ENCODE measurements at regions not wholly inside any gene's neighbourhood (a gene's known extent, or its start where the extent isn't known, plus 50 kb on each side); places are given as distances from the start of the nearest gene placed in this dataset.
A peak's percentile ranks its signal among the peaks of the same experiment; 100 is the strongest.

DNA sequence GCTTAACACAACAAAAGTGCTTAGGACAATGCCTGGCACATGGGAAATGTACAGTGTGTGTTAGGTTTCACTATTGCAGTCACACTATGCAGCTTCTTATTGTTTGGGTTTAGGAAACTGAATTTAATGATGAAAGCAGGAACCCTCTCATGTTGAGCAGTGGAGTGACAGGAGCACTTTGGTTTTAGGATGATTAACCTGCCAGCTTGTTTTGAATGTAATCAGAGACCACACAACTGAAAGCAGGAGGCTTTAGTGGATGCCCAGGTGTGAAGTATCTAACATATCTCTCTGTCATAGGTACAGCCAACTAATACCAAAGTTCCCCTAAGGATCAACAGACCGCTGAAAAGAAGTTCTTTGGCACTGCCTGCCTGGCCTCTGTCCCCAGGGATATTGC, 406.9 kb upstream of the USP24 start:
- DNase-seq (ENCODE audit: low read depth): no peak

DNA sequence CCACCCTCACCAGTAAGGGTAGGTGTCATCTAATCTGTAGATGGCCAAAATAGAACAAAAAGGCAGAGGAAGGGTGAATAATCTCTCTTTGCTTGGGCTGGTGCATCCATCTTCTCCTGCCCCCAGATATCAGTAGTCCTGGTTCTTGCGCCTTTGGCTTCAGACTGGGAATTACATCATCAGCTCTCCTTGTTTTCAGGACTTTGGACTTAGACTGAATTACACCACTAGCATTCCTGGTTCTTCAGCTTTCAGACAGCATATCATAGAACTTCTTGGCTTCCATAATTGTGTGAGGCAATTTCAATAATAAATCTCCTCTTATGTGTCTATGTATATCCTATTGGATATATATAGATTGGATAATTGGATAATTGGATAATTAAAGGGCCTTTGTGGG, 403.0 kb upstream of the USP24 start:
- no peak for DNase-seq (ENCODE audit: low read depth)

DNA sequence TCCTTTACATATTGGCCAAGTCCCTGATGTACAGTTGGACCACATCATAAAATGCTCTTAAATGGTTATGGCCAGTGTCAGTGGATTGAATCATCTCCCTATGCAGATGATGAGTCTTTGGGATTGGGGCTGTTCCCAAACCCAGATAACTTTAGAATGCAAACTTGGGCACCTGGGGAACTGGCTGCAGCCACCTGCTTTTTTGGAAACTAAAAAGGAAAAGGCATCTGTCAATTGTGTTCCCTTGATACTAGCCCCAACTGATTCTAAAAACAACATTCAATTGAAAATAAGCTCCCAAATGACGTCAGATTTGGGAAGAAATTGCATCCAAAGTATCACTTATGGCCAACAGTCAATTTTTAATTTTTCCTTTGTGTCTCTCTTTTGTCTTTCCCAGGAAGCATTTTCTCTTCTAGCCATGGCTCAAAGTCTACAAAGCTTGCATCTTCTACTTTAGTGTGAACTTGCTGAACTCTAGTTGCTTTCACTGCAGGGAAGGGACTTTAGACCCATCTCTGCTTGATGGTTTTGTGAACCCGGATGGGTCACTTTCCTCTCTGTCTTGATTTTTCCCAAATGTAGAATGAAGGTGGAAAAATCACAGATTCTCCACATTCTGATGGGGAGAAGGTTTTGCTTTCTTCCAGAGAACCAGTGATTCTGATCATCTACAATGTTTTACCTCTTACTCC, 402.3 kb upstream of the USP24 start:
- DNase-seq (ENCODE audit: low read depth): no peak

DNA sequence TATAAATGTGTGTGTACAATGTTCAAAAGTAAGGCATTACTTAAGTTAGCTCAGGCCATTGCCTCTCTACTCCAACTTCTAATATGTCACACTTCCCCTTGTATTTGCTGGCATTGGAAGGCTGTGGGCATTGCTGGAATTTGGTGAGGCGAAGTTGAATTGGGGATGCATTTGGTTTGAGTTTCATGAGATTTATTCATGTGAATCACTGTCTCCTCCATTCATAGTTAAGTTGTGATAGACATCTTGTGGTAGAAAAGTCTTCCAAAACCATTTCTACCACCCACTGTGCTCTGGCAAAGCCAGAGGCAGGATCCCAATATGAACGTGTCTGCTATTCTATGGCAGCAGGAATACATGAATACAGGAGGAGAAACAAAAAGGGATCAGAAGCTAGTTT, 397.8 kb upstream of the USP24 start:
- DNase-seq (ENCODE audit: low read depth): no peak

DNA sequence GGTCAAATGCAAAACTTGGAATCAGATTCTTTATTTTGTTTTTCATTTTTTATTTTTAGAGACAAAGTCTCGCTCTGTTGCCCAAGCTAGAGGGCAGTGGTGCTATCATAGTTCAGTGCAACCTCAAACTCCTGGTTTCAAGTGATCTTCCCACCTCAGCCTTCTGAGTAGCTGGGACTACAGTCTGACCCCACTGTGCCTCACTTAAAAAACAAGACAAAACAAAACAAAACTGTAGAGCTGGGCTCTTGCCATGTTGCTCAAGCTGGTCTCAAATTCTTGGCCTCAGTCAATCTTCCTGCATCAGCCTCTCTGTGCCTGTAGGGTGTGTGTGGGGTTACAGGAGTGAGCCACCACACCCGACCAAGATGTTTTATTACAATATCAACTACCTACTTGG, 396.0 kb upstream of the USP24 start:
- DNase-seq (ENCODE audit: low read depth): no peak

DNA sequence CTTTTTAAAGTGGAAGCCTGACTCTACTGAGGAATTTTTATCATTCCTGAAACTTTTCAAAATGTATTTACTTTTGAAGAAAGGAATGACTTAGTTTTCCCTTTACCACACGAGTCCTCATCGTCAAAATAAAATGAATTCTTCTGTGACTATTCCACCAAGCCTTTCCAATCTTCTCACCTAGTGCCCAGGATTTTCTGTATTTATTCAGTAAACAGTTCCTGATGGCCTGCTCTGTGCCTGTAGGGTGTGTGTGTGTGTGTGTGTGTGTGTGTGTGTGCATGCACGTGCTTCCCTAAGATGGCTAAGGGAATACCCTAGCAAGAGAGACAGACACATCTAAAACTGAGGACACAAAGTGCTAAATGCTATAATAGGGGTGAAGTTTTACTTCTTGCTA, 395.0 kb upstream of the USP24 start:
- no peak for DNase-seq (ENCODE audit: low read depth)

DNA sequence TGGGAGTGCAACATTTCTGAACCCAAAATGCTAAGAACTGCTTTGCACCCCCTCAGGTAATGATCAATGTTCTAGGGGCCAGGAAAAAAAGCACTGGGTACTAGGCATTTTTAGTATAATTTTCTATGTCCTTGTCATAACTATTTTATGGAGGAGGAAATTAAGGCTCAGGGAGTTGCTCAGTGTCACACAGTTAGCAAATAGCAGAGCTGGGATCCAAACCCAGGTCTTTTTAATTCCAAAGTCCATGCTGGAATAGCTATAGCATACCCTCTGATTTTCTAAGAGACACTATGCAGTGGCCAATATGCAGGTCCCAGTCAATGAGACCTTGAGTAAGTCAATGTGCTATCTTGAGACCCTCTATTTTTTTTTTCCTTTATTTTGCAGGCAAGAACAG, 394.5 kb upstream of the USP24 start:
- DNase-seq (ENCODE audit: low read depth): no peak

DNA sequence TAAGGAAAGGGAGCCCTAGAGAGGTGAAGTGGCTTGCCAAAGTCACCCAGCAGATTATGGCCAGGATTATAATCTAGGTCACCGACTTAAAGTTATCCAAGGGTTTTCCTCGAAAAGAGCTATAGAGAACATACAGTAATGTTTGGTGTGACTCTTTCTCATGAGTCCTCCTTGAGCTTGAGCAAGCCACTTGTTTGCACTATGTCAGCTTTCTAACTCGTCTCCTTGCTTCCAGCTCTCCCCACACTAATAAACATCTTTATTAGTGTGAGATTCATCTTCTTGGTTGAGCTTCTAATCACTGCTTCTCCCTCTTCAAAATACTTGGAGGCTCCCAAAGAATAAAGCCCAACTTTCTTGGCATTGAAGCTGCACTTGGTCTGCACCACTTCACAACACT, 390.0 kb upstream of the USP24 start:
- DNase-seq (ENCODE audit: low read depth): no peak

DNA sequence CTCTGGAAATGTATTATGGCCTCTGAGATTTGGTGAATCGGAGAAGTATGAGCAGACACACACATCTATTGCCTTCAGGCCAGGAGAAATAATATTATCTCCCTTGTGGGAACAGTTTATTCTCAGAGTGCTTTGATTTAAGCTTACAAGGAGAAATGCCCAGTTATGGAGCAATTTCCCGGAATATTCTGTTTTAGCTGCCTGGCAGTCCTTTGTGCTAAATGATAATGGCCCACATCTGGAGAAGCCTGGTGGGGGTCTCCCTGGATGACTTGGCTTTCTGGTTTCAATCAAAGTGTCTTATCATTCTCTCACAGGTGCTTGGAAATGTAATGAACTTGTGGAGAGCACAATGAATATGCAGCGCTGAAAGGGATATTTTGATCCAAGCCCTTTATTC, 389.6 kb upstream of the USP24 start:
- DNase-seq (ENCODE audit: low read depth): no peak

DNA sequence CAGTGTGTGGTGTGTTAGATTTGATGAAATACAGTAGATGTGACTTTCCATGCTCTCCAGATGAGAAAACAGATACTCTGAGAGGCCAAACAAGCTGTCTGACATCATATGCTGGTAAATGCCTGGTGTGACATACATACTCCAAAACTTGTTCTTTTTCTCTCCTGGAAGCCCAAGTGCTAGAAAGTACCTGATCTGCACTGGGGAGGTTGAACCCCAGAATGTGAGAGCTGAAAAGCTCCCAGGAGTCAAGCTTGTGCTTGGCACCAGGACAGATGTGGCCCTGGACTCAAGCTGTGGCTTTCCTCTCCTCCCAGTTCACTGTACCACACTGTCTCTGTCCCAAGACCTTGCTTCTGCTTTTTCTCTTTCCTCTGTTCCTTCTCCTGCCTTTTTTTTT, 389.0 kb upstream of the USP24 start:
- DNase-seq (ENCODE audit: low read depth): no peak

DNA sequence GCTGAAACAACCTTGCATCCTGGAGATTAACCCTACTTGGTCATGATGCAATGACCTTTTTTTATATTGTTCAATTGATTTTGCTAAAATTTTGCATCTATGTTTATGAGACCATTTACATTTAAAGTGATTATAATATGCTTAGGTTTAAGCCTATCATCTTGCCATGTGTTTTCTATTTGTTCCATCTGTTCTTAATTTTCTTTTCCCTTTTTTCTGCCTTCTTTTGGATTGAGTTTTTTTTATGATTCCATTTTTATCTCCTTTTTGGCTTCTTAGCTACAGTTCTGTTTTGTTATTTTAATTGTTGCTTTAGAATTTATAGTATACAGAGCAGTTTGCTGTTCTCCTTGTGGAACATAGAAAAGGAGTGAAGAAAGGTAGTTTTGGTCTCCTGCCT, 385.1 kb upstream of the USP24 start:
- DNase-seq (ENCODE audit: low read depth): no peak

DNA sequence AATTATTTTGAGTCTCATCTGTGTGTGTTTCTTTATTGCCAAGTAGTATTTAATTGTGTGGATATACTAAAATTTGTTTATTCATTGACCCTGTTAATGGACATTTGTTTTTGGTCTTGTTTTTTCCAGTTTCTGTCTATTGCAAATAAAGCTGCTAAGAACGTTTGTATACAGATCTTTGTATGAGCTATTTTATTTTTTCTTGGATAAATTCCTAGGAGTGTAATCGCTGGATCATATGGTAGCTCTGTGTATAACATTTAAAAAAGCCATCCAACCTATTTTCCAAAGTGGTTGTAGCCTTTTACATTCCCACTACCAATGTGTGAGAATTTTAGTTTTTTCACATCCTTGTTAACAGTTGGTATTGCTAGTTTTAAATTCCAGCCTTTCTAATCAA, 382.7 kb upstream of the USP24 start:
- DNase-seq (ENCODE audit: low read depth): no peak

DNA sequence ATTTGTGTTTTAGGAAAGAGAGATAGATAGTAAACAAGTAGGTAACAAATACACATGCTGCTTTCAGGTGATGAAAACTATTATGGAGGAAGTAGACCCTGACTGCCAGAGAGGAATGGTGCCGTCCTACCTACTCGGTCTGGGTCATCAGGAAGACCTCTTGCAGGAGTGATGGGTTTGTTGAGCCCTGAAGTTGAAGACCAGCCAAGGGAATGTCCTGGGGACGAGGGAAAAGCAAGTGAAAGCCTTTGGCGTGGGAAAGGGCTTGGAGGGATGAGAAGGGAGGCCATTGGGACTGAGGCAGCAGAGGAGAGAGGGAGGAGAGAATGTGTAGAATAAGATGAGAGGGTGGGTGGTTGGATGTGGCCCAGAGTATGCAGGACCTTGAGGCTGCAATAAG, 379.5 kb upstream of the USP24 start:
- DNase-seq (ENCODE audit: low read depth): no peak

DNA sequence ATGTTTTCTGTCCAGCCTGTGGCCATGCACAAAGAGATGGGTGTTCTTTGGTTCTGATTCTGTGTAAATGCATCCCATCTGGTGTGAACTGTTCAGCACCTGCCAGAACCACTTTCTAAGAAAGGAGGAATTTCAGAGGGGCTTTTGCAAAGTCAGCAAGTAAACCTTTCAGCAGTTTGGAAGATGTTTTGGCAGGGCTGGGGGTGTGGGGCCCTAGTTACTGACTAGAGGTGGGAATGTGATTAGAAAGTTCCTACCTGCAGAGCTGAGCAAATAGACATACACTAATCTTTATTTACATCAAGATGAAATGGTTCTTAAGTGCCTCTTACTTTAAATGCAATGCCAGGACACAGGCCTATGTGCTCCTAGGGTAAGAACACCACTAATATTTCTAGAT, 378.1 kb upstream of the USP24 start:
- no peak for DNase-seq (ENCODE audit: low read depth)

DNA sequence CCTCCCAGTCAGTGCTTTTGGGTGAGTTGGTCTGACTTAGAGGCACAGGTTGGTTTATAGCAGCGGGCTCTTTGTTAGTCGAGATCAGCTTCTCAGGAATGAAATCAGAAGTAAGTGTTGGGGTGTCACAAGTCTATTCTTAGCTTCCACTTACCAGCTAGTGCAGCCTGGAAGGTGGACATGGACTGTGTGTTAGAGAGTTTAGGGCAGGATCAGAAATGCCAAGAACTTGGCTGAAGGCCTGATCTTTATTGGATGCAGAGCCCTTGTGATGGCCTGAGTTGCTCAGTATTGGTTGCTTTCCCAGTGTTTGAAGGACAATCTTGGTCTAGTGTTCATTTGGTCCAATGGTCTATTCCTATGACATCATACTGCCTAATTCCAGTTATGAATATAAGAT, 377.0 kb upstream of the USP24 start:
- no peak for DNase-seq (ENCODE audit: low read depth)

DNA sequence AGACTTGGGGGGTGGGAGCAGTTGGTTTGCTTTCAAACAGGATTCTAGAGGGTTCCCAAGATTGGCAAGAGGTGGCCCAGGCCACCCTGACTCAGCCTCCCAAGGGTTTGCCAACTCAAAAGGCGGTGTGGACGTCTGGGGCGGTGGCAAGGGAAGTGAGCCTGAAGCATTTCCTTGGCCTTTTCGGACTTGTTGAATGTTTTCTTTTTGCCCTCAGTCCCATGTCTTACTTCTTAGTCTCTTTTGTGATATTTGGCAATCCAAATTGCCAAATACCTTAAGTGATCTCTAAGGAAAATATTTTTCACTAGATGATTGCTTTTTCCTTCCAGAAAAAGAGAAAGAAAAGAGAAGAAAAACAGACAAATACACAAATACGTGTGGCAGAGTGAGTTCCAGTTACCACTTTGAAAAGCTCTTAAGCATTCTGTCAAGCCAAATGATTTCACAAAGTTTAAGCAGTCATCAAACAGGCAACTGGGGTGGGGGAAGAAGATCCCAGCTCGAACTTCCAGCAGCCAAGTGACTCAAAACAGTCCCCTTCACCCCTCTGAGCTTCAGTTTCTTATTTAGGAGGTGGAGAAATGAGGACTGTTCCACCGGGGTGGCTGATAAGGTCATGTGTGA, 374.6 kb upstream of the USP24 start:
- no peak for DNase-seq (ENCODE audit: low read depth)

DNA sequence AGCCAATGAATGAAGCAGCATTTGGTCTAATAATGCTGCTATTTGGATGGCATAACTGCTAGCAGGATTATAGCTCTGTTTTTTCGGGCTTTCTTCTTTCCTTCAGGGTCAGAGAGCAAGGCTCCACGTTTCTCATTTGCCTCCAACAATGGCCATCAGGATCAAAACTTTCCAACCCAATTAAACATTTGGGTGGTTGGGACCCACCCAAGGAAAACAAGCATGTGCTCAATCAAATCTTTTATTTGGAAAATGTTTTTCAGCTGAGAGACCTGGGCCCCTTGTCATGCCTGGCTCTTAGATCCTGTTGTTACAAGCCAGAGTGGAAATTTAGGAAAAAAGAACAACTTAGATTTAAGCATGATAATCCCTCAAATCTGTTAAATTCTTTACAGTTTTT, 373.1 kb upstream of the USP24 start:
- DNase-seq (ENCODE audit: low read depth): no peak

DNA sequence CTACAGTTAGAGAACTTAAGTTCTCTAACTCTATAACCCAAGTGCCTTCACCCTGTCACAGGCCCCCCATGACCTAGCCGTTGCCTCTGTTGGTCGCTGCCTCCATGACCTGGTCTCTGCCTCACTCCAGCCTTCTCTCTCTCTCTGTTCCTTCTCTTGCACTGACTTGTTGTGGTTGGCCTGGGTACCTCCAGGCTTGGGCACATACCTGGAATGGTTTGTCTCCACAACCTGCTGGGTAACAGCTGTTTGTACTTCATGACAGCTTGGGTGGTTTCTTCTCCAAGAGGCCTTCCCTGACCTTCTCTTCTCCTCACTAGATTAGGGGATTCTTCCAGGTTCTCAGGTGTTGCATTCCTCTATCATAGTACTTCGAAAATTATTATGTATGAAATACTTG, 371.6 kb upstream of the USP24 start:
- no peak for DNase-seq (ENCODE audit: low read depth)

DNA sequence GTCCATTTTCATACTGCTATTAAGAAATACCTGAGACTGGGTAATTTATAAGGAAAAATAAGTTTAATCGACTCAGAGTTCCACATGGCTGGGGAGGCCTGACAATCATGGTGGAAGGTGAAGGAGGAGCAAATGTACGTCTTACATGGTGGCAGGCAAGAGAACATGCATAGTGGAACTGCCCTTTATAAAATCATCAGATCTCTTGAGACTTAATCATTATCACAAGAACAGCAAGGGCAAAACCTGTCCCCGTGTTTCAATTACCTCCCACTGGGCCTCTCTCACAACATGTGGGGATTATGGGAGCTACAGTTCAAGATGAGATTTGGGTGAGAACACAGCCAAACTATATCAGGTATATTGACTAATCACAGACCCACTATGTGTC, 370.2 kb upstream of the USP24 start:
- DNase-seq (ENCODE audit: low read depth): no peak

DNA sequence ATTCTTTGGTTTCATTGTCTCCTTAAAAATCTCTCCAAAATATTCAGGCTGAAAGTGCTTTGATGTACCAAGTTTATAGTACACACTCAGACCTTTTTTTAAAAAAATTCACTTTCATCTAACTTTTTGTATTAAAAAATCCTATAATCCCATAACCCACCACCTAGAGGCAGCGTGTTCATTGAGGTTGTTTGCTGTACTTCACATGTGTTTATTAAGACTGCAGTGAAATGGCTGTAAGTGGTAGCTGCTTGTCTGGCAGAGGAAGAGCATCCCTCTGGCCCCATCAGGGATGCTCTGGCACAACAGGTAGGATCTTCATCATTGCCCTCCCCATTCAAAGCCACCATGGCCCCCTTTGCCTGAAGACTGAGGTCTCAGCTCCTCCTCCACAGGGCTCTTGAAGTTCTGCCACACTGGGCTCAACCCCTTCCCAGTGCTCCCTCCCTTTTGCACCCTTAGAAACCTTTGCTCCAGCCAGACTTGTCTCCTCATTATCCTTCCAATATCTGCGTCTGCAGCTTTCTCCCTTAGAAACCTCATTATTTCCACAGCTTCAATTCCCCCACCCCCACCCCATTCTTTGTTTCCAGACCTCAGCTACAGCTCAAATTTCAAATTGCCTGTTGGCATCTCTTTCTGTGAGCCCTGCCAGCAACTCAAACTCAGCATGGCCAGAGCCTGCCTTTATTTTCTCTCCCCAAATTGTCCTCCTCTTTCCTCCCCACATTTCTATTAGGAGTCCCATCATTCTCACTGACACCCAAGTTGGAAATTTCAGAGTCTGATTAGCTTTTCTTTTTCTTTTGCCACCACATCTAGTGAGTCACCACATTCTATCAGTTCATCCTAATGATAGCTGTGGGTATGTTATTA, 369.6 kb upstream of the USP24 start:
- DNase-seq (ENCODE audit: low read depth): no peak

DNA sequence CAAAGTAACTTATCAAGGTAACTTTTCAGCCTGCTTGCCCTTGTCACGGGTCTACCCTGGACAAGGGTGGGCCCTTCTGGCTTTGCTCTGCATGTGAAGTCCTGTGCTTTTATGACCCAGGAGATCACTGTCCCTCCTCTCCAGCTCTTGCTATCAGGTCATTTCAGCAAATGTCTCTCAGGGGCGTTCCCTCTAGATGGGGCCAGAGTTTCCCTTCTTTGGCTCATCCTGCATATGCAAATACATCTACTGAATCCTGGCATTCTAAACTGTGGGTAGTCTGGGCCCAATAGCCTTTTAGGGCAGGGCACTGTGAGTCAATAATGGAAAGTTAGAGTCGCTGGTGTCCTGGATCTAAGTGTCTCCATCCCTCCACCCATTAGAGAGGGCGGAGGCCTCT, 366.9 kb upstream of the USP24 start:
- no peak for DNase-seq (ENCODE audit: low read depth)

DNA sequence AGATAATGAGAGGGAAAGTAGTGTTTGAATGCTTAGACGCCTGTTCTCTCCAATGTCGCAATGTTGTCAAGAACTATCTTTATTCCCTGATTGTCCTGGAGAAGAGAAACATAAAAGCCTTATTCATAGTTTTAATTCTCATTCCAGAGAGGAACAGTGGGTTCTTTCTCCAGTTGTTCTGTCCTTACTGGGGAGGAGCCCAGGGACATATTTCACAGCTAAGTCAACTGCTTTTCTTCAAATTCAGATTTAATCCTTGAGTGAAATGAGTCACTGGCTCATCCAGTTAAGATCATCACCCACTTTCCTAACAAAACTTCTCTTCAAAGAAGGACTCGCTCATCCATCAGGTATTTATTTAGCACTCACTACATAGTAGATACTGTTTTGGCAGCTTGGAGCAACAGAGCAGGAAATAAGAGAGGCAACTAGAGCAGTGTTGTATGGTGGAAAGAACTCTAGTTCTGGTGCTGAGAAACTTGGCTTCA, 365.7 kb upstream of the USP24 start:
- peak; percentile 86 for DNase-seq (ENCODE audit: low read depth)

DNA sequence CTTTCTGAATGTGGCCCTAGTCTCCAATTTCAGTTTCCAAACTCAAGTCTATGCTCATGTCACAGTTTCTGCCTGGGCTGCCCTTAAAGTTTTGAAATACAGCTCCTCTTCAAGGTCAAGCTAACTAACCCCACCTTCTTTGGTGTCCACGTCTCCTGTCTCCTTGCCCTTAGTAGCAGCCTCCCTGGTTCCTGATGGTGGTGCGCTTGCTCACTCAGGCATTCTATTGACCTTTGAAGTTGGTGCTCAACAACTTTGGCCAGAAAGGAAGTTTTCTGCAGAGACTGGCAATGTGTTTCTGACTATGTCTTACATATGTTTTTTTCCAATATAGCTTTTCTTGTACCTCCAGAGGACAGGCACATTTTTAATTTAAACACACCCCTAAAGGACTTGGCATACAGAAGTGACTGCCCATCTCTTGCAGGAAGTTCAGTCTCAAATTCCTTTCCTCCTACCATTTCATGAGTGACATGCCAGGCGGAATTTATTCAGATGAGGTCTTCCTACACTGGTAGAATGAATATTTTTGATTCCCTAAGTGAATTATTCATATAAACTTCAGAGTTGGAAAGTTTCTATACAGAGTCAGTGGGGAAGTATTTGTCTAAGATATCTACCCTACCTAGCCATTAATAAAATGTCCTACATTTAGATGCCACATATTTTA, 364.3 kb upstream of the USP24 start:
- DNase-seq (ENCODE audit: low read depth): no peak
